Activated CD8-positive, alpha-beta memory T cell treated with anti-CD3 and anti-CD28 coated beads, Interleukin-2, amount 50 U/mL, for 48 hours (primary cell): ENCODE measurements at regions not wholly inside any gene's neighbourhood (a gene's known extent, or its start where the extent isn't known, plus 50 kb on each side); places are given as distances from the start of the nearest gene placed in this dataset.

Experiments used
- DNase-seq: peaks from one replicate; pipeline ENCODE4 v3.0.0-alpha.2; 2020

DNA sequence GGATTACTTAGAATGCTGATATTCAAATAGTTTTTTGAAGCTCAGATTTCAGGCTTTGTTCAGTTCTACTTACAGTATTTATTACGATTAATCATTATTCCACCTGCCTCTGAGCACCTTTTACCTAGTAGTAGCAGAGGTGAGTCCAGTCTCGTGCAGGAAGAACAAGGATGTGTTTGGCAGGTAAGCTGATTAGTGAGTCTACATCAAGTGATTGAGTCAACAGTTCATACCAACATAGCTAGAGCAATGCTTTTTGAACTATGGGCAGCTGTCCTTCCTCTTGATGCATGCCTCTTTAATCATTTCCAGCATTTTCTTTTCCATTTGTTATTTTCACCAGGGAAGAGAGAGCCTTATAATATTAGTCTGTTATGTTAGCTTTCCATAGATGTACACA lies 838.9 kb downstream of the USP25 start:
- DNase-seq = no peak

DNA sequence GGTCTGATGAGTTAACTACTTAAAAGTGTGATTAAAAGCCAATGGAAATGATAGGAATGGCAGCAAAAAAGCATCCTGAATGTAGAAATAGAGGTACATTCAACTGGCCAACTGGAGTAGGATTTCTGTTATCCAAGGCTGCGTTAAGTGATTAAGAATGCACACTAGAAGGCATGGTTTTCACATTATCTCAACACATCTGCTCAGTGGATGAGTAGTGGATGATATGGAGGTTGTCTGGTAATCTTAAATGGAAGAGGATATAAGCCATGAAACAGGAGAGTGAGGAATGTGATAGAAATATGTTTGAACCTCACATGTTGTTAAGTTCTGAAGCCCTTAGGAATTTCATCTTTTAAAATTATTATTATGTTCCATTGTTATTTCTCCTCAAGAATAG lies 839.9 kb downstream of the USP25 start:
- DNase-seq = no peak

GRCh38 chr21:16570171-16570570 lies 840.4 kb downstream of the USP25 start:
- DNase-seq = no peak

DNA sequence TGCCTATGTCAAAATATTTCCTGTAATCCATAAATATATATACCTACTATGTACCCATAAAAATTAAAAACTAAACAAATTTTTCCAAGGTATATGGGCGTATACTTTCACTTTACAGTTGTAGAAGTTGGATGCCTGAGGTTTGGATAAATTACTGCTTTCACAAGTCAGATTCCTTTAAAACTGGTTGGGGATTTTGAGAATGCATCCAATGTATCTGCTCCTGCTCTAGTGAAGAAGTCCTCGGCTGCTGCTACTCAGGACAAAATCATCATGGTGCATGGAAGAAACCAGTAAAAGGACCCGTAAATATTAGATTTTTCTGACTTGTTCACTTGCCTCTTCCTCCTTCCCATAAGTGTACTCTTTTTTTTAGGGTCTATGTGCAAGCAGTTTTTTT lies 841.1 kb downstream of the USP25 start:
- DNase-seq = no peak

GRCh38 chr21:16571594-16571993 lies 841.8 kb downstream of the USP25 start:
- DNase-seq = no peak

DNA sequence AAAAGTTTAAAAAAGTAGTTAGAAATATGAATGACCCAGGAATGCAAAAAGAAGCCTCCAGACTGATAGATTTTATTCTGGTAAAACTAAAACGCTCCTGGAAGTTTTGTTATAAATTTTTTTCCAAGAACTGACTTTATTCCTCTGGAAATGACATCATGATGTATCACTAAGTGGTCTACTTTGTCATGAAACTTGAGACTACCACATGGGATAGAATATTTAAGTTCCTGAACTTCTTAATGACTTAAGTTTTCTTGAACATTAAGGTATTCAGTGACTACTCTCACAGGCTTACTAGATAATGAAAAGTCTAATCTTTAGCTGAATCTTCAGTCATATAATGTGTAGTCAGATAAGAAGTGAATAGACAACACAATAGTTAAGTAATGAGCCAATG lies 842.2 kb downstream of the USP25 start:
- DNase-seq = no peak

DNA sequence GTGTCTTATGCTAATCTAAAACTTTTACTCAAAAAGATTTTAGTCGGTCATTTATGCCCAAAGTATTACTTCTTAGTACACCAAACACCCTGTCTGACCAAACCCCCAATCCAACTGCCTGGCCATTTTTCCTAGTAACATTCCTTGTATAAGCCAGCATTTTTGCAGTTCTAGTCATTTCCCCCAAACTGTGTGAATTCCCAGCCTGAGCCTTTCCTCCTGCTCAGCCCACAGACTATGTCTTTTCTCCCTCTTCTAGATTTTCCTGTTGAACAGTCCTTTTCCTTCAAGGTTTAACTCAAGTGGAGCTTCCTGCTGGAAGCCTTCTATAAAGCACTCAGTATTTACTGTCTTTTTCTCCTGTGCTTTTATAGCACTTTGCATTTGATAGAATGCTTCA lies 843.8 kb downstream of the USP25 start:
- no peak for DNase-seq

- no peak for DNase-seq
Observed at GRCh38 chr21:16577975-16578374, 848.2 kb downstream of the USP25 start.

- no peak for DNase-seq
Observed at GRCh38 chr21:16578912-16579311, 849.1 kb downstream of the USP25 start.

GRCh38 chr21:16579538-16579937 lies 849.8 kb downstream of the USP25 start:
- no peak for DNase-seq

GRCh38 chr21:16580661-16581060 lies 850.9 kb downstream of the USP25 start:
- DNase-seq = no peak

DNA sequence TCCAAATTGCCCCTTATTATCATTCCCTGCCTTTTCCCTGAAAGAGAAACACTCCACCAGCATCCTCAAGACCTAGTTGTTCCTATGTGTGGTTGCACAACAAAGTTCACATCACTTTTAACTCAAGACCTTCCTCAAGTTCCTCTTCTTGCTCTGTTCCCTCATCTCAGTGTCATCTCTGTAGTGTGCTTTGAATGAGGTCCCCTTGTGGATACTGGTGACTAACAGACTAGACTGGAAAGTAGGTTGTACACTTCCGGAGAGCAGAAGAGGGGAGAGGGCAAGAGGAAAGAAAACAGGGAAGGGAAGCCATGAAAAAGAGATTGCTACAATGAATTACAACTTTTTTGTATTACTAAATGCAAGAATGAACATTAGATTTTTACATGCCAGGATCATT lies 853.8 kb downstream of the USP25 start:
- no peak for DNase-seq

DNA sequence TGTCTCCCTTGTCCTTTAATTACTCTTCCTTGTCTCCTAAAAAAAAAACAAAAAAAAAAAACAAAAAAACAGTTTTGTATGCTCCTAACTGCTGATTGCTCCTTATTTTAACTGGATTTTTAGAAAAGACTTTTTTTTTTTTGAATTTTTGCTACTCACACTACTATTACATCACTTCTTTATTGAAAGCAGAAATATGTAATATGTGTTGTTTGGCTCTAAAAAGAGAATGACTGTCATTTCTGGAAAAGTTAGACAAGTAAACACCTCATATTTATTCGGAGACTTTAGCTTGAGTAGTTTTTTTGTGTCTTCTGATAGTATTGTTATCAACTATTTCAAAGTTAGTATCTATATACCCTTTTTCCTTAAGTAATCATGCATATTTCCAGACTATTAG lies 855.0 kb downstream of the USP25 start:
- DNase-seq = no peak

DNA sequence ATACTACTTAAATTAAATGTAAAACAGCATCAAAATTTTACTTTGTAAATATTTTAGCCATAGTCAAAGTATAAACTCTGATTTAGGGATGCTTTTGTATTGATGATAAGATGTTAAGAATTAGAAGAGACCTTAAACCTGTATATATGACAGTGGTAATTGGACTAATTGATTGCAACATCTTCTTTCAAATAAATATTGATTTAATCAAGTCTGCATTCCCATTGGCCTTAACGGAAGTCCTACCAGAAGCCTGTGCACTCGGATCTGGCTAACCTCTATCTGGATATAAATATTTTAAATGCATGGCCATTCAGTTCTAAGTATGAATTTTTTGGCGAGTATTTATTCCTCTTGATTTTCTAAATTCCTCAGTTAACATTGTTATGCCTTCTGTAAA lies 856.1 kb downstream of the USP25 start:
- no peak for DNase-seq

- DNase-seq = no peak
Observed at GRCh38 chr21:16587141-16587581, 857.4 kb downstream of the USP25 start.

- DNase-seq = no peak
Observed at GRCh38 chr21:16587681-16588375, 858.0 kb downstream of the USP25 start.

DNA sequence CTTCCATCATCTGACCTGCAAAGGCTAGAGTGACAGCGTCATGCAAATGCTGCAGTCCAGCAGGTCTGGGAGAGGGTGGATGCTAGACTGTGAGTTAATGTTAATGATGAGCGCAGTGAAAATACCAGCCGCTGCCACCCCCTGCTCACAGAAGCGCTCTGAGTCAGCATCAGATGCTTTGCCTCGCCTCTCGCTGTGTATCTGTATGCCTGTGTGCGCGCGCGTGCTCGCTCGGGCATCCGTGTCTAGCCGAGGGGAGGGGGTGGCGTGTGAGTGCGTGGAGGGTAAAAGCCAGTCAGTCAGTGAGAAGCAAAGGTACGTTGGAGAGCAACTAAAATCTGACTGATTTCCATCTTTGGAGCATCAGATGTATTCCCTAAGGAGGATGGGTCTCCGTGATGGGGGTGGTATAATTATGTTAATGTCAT lies 858.7 kb downstream of the USP25 start:
- DNase-seq = no peak

DNA sequence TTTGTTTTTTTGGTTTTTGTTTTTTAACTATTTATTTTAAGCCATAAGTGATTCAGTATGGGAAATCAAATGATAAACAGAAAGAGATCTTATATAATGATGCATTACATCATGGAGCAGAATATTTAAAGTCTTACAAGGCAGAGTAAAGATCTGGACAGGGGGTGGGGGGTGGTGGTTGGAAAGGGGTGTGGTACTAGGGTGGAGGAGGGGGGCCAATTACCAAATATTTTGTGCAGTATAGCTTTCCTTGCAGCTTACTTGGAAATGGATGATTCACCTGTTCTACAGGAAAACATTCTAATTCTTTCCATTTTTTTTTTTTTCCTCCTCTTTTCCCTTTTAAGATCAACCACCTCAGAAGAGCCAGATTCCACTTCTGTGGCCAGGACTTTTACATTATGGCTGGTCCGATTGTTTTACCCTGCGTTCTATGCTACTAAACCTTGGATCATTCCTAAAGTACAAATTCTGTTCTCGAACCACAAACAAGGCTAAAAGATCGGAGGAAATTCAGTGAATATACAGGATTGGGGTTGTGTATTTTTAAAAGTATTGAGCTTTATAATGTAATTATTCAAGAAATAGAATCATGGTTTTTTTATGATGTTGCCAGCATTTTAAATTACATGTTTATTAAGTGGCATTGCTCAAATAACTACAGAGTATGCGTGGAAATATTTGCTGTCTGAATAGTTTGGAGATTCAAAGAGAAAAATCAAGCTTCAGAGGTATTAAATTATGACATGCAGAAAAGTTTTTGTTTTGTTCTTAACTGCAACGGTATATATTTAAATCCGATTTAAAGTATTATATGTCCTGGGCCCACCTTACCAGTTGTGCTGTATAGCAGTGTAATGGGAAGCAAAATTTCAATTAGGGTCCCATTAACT lies 859.5 kb downstream of the USP25 start:
- no peak for DNase-seq

DNA sequence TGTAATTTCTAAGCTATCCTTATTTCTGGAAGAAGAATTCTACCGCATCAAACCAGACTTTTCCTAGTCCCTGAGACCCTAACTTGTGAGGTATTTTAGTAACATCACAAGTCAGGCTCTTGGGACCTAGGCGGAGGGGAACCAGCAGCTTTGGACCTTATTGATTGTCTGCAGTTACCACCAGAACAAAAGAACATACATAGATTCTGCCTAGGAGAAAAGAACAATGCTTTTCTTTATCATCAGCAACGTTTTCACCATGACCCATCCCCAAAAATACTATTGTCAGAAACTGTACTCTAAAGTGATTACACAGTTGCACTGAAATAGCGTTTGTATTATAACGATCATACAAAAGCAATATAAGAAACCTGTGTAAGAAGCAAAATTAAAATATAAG lies 860.4 kb downstream of the USP25 start:
- no peak for DNase-seq

DNA sequence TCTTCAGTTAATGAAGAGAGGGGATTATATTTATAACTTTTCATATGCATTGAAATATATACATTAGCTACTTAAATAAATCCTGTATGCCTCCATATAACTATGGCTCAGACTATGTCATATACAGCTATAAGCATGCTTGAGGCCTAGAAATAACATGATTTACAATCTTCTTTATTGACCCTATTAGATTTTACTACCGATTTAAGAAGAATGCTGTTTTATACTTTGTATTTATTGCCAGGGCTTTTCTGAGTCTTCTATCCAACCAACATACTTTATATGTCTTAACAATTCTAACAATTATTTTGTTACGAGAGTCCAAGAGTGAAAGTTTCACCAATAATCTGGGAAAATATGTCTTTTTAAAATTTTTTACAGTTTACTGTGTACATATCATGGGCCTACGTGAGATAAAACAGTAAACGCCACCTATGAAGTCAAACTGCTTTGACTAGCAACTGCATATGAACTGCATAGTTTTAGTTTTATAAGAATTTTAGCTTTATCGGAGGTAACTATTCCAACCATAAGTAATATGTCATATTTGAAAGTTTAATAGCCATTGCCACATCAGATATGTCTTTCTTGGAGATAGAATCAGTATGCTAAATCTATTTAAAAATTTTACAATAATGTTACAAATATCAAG lies 861.0 kb downstream of the USP25 start:
- DNase-seq = no peak

GRCh38 chr21:16592381-16592780 lies 862.6 kb downstream of the USP25 start:
- no peak for DNase-seq

GRCh38 chr21:16594191-16594590 lies 864.4 kb downstream of the USP25 start:
- DNase-seq = no peak

GRCh38 chr21:16596369-16596768 lies 866.6 kb downstream of the USP25 start:
- DNase-seq = no peak

DNA sequence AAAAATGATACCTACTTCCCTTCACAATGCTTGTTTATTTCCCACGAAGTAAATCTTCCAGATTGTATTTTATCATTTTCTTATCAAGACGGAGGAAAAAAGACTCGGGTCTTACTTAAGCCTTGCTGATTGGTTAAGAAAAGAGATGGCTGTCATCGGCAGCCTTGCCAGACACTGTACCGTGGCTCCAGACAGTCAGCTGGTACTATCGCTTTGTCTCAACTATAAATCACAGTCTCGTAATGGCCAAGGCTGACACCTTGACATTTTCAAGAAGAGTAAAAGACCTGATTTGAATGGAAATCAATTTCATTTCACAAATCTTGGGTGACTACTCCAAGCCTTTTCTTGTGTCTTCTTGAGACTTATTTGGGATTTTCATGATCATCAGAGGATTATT lies 868.0 kb downstream of the USP25 start:
- no peak for DNase-seq
